HepG2 (cell line): ENCODE measurements at regions not wholly inside any gene's neighbourhood (a gene's known extent, or its start where the extent isn't known, plus 50 kb on each side); places are given as distances from the start of the nearest gene placed in this dataset.

Source experiments
- ATAC-seq: fragments of 200-7000 bp; cut with Tn5 transposase; 3 replicates; pipeline ENCODE4 v1.9.1; 2020; ENCODE audit warnings: mild to moderate bottlenecking, moderate library complexity
- BruUV-seq: library from RNA; stranded (reverse); fragments of 400-500 nt; replicated peaks from 2 replicates; lab custom pipeline; 2021; lab: Mats Ljungman, UMichigan
- CTCF ChIA-PET: fragments of 300-600 bp; formaldehyde crosslinking; extraction: SDS; loops from one replicate; lab custom pipeline; 2021; ENCODE audit warnings: low total read pairs, inconsistent platforms, low intra/inter-chr PET ratio; lab: Yijun Ruan, JAX
- POLR2A ChIA-PET: fragments of 350-600 bp; sonication (Branson Sonifier 250); formaldehyde crosslinking; loops from one replicate; lab custom pipeline; 2020; ENCODE audit warnings: antibody characterized with exemption, inconsistent platforms; lab: Yijun Ruan, JAX
- DNase-seq: peaks from one replicate; pipeline ENCODE4 v3.0.0-alpha.2; 2015; ENCODE audit warnings: low spot score
- FAIRE-seq: peaks from 3 replicates; lab custom pipeline; 2011; peaks lifted over from hg19 to GRCh38; lab: Jason Lieb, UNC
- H2AFZ ChIP-seq: one replicate; pipeline ENCODE4 v1.6.1; 2011; ENCODE audit warnings: low read length, inconsistent platforms
- H3K27ac ChIP-seq: fragments of 300-600 bp; 3 replicates; pipeline ENCODE4 v1.8.0; 2011; ENCODE audit warnings: mixed run types, mild to moderate bottlenecking, mixed read lengths, low read length, inconsistent platforms; ENCODE audit not compliant: insufficient read depth; ENCODE audit errors: extremely low read length
- H3K27me3 ChIP-seq, 2 experiments: fragments of 200-600 bp in 1 of 2; 2 replicates in 1 of 2; 3 replicates in 1 of 2; pipeline versions ENCODE4 v1.6.0 to v1.8.0; 2011; ENCODE audit warnings: low read length in 2 of 2, mild to moderate bottlenecking in 2 of 2, moderate library complexity in 2 of 2, inconsistent platforms in 1 of 2; ENCODE audit not compliant: insufficient read depth in 2 of 2, control insufficient read depth in 1 of 2
- H3K36me3 ChIP-seq, 2 experiments: fragments of 200-600 bp in 1 of 2; replicated peaks in 1 of 2; 2 replicates in 1 of 2; 3 replicates in 1 of 2; pipeline versions ENCODE4 v1.5.1 to v1.8.0; 2011; ENCODE audit warnings: low read length in 2 of 2, inconsistent platforms in 1 of 2; ENCODE audit not compliant: insufficient read depth in 2 of 2, control insufficient read depth in 1 of 2
- H3K4me1 ChIP-seq: 2 replicates; pipeline ENCODE4 v1.5.1; 2012; ENCODE audit warnings: low read length, inconsistent platforms; ENCODE audit not compliant: insufficient read depth
- H3K4me2 ChIP-seq: 2 replicates; pipeline ENCODE4 v1.6.0; 2011; ENCODE audit warnings: low read depth, low read length, inconsistent platforms
- H3K4me3 ChIP-seq, 3 experiments: fragments of 200-600 bp in 1 of 3; sonication (generic), shearing (Covaris generic) in 1 of 3; replicated peaks in 1 of 3; 2 replicates each; pipeline ENCODE4 v1.5.1; 2011 to 2016; ENCODE audit warnings: low read length in 3 of 3, inconsistent platforms in 2 of 3, low read depth in 2 of 3, mild to moderate bottlenecking in 2 of 3, control low read depth in 1 of 3, mixed read lengths in 1 of 3; ENCODE audit not compliant: insufficient read depth in 1 of 3
- H3K79me2 ChIP-seq: one replicate; pipeline ENCODE4 v1.6.1; 2011; ENCODE audit warnings: low read length, inconsistent platforms; ENCODE audit not compliant: insufficient read depth
- H3K9ac ChIP-seq: 2 replicates; pipeline ENCODE4 v1.6.0; 2011; ENCODE audit warnings: mild to moderate bottlenecking, low read depth, low read length, inconsistent platforms; ENCODE audit not compliant: insufficient read depth
- H3K9me3 ChIP-seq: 2 replicates; pipeline ENCODE4 v1.5.1; 2012; ENCODE audit warnings: mild to moderate bottlenecking, low read length
- H4K20me1 ChIP-seq: 2 replicates; pipeline ENCODE4 v1.6.0; 2011; ENCODE audit warnings: inconsistent platforms, mild to moderate bottlenecking, low read length, moderate library complexity; ENCODE audit not compliant: insufficient read depth
- CREB1 ChIP-seq, 2 experiments: fragments of 450-650 bp in 1 of 2; IDR thresholded peaks; 2 replicates each; pipeline ENCODE4 v1.6.1; 2016 to 2017; ENCODE audit warnings: control low read depth in 1 of 2, mild to moderate bottlenecking in 1 of 2, missing compliant biosample characterization in 1 of 2, missing genetic modification characterization in 1 of 2
- CSRNP2 ChIP-seq: sonication (generic); formaldehyde crosslinking; conservative IDR thresholded peaks from 2 replicates; pipeline ENCODE4 v1.8.0; 2022; ENCODE audit warnings: low read depth, missing genetic modification reagents
- MAZ ChIP-seq, 2 experiments: sonication (generic) in 1 of 2; formaldehyde crosslinking in 1 of 2; IDR thresholded peaks; 2 replicates each; pipeline versions ENCODE4 v1.5.0 to v1.6.1; 2012 to 2020; ENCODE audit warnings: low read depth in 2 of 2, mild to moderate bottlenecking in 2 of 2, borderline replicate concordance in 1 of 2, improper control_type of control experiment in 1 of 2, low read length in 1 of 2, missing genetic modification reagents in 1 of 2, moderate library complexity in 1 of 2
- ZNF382 ChIP-seq: sonication (generic); formaldehyde crosslinking; IDR thresholded peaks from 2 replicates; pipeline ENCODE4 v1.5.0; 2020; ENCODE audit warnings: missing genetic modification reagents, mild to moderate bottlenecking, borderline replicate concordance
- ZNF44 ChIP-seq: sonication (generic); formaldehyde crosslinking; IDR thresholded peaks from 2 replicates; pipeline ENCODE4 v1.5.1; 2020; ENCODE audit warnings: mild to moderate bottlenecking, missing genetic modification reagents
- WGBS: methylation state at CpG from one replicate; pipeline ENCODE4 v1.1.6; 2017; ENCODE audit warnings: low lambda C conversion rate; 5-methylcytosine and 5-hydroxymethylcytosine counted together
- in situ Hi-C: cut with HindIII; loops from 2 replicates; pipeline ENCODE4 v1.10.0; 2017; ENCODE audit warnings: low pct_unique_long_range_greater_than_20kb; ENCODE audit not compliant: extremely low pct_ligation_motif_present
- intact Hi-C: fragments of 100-400 bp; cut with micrococcal nuclease; formaldehyde crosslinking; loops from one replicate; pipeline ENCODE4 v1.10.0; 2022; ENCODE audit not compliant: unreplicated experiment
- TF ChIP-seq, protein P1 (sequence below), 2 experiments: IDR thresholded peaks; 2 replicates each; pipeline ENCODE4 v1.6.1; 2011 to 2012; ENCODE audit warnings: low read length in 2 of 2, borderline replicate concordance in 1 of 2, low read depth in 1 of 2, mild to moderate bottlenecking in 1 of 2, moderate library complexity in 1 of 2

- TF ChIP-seq CSRNP2 (CRISPR knock-in tag): no peak
- no peak for TF ChIP-seq ZNF44 (CRISPR knock-in tag)
- TF ChIP-seq, protein P1, sequence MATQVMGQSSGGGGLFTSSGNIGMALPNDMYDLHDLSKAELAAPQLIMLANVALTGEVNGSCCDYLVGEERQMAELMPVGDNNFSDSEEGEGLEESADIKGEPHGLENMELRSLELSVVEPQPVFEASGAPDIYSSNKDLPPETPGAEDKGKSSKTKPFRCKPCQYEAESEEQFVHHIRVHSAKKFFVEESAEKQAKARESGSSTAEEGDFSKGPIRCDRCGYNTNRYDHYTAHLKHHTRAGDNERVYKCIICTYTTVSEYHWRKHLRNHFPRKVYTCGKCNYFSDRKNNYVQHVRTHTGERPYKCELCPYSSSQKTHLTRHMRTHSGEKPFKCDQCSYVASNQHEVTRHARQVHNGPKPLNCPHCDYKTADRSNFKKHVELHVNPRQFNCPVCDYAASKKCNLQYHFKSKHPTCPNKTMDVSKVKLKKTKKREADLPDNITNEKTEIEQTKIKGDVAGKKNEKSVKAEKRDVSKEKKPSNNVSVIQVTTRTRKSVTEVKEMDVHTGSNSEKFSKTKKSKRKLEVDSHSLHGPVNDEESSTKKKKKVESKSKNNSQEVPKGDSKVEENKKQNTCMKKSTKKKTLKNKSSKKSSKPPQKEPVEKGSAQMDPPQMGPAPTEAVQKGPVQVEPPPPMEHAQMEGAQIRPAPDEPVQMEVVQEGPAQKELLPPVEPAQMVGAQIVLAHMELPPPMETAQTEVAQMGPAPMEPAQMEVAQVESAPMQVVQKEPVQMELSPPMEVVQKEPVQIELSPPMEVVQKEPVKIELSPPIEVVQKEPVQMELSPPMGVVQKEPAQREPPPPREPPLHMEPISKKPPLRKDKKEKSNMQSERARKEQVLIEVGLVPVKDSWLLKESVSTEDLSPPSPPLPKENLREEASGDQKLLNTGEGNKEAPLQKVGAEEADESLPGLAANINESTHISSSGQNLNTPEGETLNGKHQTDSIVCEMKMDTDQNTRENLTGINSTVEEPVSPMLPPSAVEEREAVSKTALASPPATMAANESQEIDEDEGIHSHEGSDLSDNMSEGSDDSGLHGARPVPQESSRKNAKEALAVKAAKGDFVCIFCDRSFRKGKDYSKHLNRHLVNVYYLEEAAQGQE (IDR thresholded peaks at IDR 0.05; ENCODE audit: borderline replicate concordance in 1 of 2, low read depth in 1 of 2, low read length in 2 of 2): no peak
- no peak for TF ChIP-seq ZNF382 (CRISPR knock-in tag)
These were observed 1156.6 kb downstream of the PLA2G4A start (continued) for GRCh38 chr1:187985145-187985896.

DNA sequence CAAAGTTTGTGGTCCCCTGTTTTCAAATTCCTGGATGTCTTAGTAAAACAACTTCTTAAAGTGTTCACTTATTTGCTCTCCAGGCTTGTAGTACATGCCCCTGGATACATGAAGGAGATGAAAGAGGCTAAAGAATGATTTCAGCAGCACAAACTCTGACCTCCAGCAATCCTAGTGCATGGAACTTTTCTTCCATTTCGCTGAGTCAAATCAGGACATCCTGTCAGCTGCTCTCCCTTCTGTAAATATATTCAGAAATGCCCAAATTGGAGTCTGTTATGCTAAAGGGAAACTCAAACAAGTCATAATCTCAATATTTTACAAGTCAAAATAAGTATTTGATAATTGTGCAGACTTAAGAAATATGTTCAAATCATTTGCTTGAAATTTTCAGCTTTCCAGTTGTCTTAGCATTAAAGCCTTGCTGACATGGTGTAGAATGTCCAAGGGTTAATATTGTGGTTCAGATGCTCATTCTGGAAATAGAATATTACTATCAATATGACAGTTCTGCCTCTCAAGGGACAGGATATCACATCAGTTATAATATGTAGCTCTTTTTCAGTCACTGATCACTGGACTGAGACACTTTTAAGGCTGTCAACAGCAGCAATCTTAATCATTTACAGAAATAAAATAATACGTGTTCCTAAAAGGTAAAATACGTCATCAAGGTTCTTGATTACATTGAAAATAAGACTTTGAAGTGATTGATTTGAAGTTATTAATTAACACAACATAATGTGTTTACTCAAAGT, 1157.3 kb downstream of the PLA2G4A start:
- intact Hi-C loops: no loop called here

More for the DNA sequence above, 1157.3 kb downstream of the PLA2G4A start:
- Histone ChIP-seq H3K4me1 (no peaks in the 10 kb centered on the region), H3K9ac (no peak overlapping the region), H3K79me2 (no peaks in the 10 kb centered on the region), H3K4me3 (no peak overlapping the region), H4K20me1 (no peaks in the 10 kb centered on the region), H3K27ac (no peak overlapping the region), H3K27me3 (no peaks in the 10 kb centered on the region), H3K9me3 (no peaks in the 10 kb centered on the region), H2AFZ (no peak overlapping the region), H3K36me3 (no peaks in the 10 kb centered on the region), H3K4me2 (no peak overlapping the region)
- in situ Hi-C loops: no loop called here
- TF ChIP-seq CREB1 (IDR thresholded peaks at IDR 0.05) (peak; percentile 75), CREB1 (CRISPR knock-in tag; IDR thresholded peaks at IDR 0.05) (no peak), MAZ (IDR thresholded peaks at IDR 0.05; ENCODE audit: borderline replicate concordance, low read depth, low read length) (no peak), MAZ (CRISPR knock-in tag; IDR thresholded peaks at IDR 0.05; ENCODE audit: low read depth) (no peak)
- WGBS: 0% methylated on average over 3 of the region's 3 CpGs
- no peak for FAIRE-seq
- POLR2A ChIA-PET: no interaction called here
- CTCF ChIA-PET: no interaction called here
- no TSS peak for BruUV-seq
- DNase-seq: no peak
- no peak for ATAC-seq
